WTC11 (cell line): ENCODE measurements at regions not wholly inside any gene's neighbourhood (a gene's known extent, or its start where the extent isn't known, plus 50 kb on each side); places are given as distances from the start of the nearest gene placed in this dataset.

ENCODE experiments used
- ATAC-seq: fragments of 200-7000 bp; cut with Tn5 transposase; 2 replicates; pipeline ENCODE4 v1.10.0; 2021; ENCODE audit warnings: mild to moderate bottlenecking, moderate library complexity
- CTCF ChIA-PET: fragments of 300-600 bp; sonication (Branson Sonifier 250); formaldehyde crosslinking; loops from one replicate; lab custom pipeline; 2021; ENCODE audit warnings: antibody characterized with exemption; lab: Charles Lee
- POLR2A ChIA-PET: fragments of 350-600 bp; sonication (Branson Sonifier 250); formaldehyde crosslinking; loops from one replicate; lab custom pipeline; 2021; ENCODE audit warnings: antibody characterized with exemption; lab: Charles Lee
- DNase-seq: peaks from one replicate; pipeline ENCODE4 v3.0.0; 2021; ENCODE audit warnings: low spot score
- H3K27ac Mint-ChIP-seq: 2 replicates; pipeline ENCODE4 v1.8.0; 2021; ENCODE audit warnings: mixed read lengths
- H3K27me3 Mint-ChIP-seq: 2 replicates; pipeline ENCODE4 v1.8.0; 2021; ENCODE audit warnings: low read depth, mild to moderate bottlenecking, moderate library complexity, mixed read lengths
- H3K36me3 Mint-ChIP-seq: 2 replicates; pipeline ENCODE4 v1.8.0; 2021; ENCODE audit warnings: mixed read lengths
- H3K4me1 Mint-ChIP-seq: 2 replicates; pipeline ENCODE4 v1.8.0; 2022; ENCODE audit warnings: mixed read lengths
- H3K4me3 Mint-ChIP-seq: 2 replicates; pipeline ENCODE4 v1.8.0; 2021; ENCODE audit warnings: mild to moderate bottlenecking, moderate library complexity, mixed read lengths
- H3K9me3 Mint-ChIP-seq: 2 replicates; pipeline ENCODE4 v1.8.0; 2021; ENCODE audit warnings: mixed read lengths
- CBFB ChIP-seq: sonication (generic); formaldehyde crosslinking; IDR thresholded peaks from 2 replicates; pipeline ENCODE4 v1.8.1; 2022; ENCODE audit warnings: mild to moderate bottlenecking, low read depth, missing genetic modification reagents
- EMX1 ChIP-seq: fragments of 250-450 bp; sonication (Bioruptor Pico); IDR thresholded peaks from 2 replicates; pipeline ENCODE4 v1.8.0; 2021; ENCODE audit warnings: mild to moderate bottlenecking
- FOXJ3 ChIP-seq: sonication (generic); formaldehyde crosslinking; IDR thresholded peaks from 2 replicates; pipeline ENCODE4 v1.9.0; 2021; ENCODE audit warnings: missing genetic modification reagents, mild to moderate bottlenecking, borderline replicate concordance
- GTF2I ChIP-seq: fragments of 250-450 bp; sonication (Bioruptor Pico); conservative IDR thresholded peaks from 2 replicates; pipeline ENCODE4 v1.4.0; 2021; ENCODE audit warnings: mild to moderate bottlenecking
- JAZF1 ChIP-seq: fragments of 250-450 bp; sonication (Bioruptor Pico); IDR thresholded peaks from 2 replicates; pipeline ENCODE4 v1.9.0; 2021; ENCODE audit warnings: moderate library complexity, mild to moderate bottlenecking, inconsistent platforms
- NFYB ChIP-seq: sonication (generic); formaldehyde crosslinking; conservative IDR thresholded peaks from 2 replicates; pipeline ENCODE4 v1.8.0; 2022; ENCODE audit warnings: low read depth, missing genetic modification reagents
- RELA ChIP-seq: sonication (generic); formaldehyde crosslinking; IDR thresholded peaks from 2 replicates; pipeline ENCODE4 v1.8.1; 2022; ENCODE audit warnings: missing genetic modification reagents, mild to moderate bottlenecking, borderline replicate concordance
- RORB ChIP-seq: fragments of 250-450 bp; sonication (Bioruptor Pico); IDR thresholded peaks from 2 replicates; pipeline ENCODE4 v1.9.0; 2021; ENCODE audit warnings: mild to moderate bottlenecking
- SMAD4 ChIP-seq: sonication (generic); formaldehyde crosslinking; IDR thresholded peaks from 2 replicates; pipeline ENCODE4 v1.8.0; 2022; ENCODE audit warnings: mild to moderate bottlenecking, missing genetic modification reagents
- SP1 ChIP-seq: sonication (generic); formaldehyde crosslinking; conservative IDR thresholded peaks from 2 replicates; pipeline ENCODE4 v1.8.1; 2022; ENCODE audit warnings: missing genetic modification reagents
- ZNF423 ChIP-seq: fragments of 250-450 bp; sonication (Bioruptor Pico); IDR thresholded peaks from 2 replicates; pipeline ENCODE4 v2.1.2; 2022; ENCODE audit warnings: mild to moderate bottlenecking, moderate library complexity
- TF ChIP-seq, protein P1 (sequence below): sonication (generic); formaldehyde crosslinking; IDR thresholded peaks from 2 replicates; pipeline ENCODE4 v1.8.0; 2022; ENCODE audit warnings: missing genetic modification reagents
- TF ChIP-seq, protein P2 (sequence below): fragments of 250-450 bp; sonication (Bioruptor Pico); IDR thresholded peaks from 2 replicates; pipeline ENCODE4 v1.8.0; 2021; ENCODE audit warnings: mild to moderate bottlenecking
- TF ChIP-seq, protein P3 (sequence below): fragments of 250-450 bp; sonication (Bioruptor Pico); IDR thresholded peaks from 2 replicates; pipeline ENCODE4 v1.9.0; 2021; ENCODE audit warnings: moderate library complexity, mild to moderate bottlenecking, inconsistent platforms, borderline replicate concordance
- TF ChIP-seq, protein P4 (sequence below): sonication (generic); formaldehyde crosslinking; IDR thresholded peaks from 2 replicates; pipeline ENCODE4 v1.8.1; 2022; ENCODE audit warnings: mild to moderate bottlenecking, moderate library complexity, missing genetic modification reagents
- TF ChIP-seq, protein P5 (sequence below): sonication (generic); formaldehyde crosslinking; conservative IDR thresholded peaks from 2 replicates; pipeline ENCODE4 v1.8.1; 2022; ENCODE audit warnings: mild to moderate bottlenecking, missing genetic modification reagents
- TF ChIP-seq, protein P6 (sequence below): fragments of 250-450 bp; sonication (Bioruptor Pico); conservative IDR thresholded peaks from 2 replicates; pipeline ENCODE4 v1.9.0; 2021; ENCODE audit warnings: mild to moderate bottlenecking
- TF ChIP-seq, protein P7 (sequence below): sonication (generic); formaldehyde crosslinking; IDR thresholded peaks from 2 replicates; pipeline ENCODE4 v1.8.1; 2022; ENCODE audit warnings: low read depth, mild to moderate bottlenecking, moderate library complexity, missing genetic modification reagents, borderline replicate concordance
- TF ChIP-seq, protein P8 (sequence below): sonication (generic); formaldehyde crosslinking; IDR thresholded peaks from 2 replicates; pipeline ENCODE4 v1.8.0; 2023; ENCODE audit warnings: missing genetic modification reagents
- TF ChIP-seq, protein P9 (sequence below): sonication (generic); formaldehyde crosslinking; IDR thresholded peaks from 2 replicates; pipeline ENCODE4 v1.8.0; 2022; ENCODE audit warnings: mild to moderate bottlenecking, missing genetic modification reagents

DNA sequence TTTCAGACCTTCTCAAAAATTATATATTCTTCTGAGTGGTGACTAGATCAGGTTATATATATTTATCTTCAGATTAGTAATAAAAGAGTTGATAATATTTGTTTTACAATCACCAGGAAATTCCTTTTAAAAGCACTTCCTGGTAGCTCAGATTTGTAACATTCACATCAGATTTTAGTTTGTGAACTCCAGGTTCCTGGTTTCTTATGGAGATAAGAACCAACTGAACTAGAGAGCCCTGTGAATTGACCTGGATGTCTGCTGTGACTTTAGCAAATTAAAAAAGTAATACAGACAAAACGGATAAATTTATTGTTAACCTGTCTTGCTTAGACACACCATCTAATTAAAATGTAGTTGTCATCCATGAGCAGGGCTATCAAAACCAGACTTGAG lies 868.7 kb downstream of the BCL11A start (continued):
- TF ChIP-seq, protein P1, sequence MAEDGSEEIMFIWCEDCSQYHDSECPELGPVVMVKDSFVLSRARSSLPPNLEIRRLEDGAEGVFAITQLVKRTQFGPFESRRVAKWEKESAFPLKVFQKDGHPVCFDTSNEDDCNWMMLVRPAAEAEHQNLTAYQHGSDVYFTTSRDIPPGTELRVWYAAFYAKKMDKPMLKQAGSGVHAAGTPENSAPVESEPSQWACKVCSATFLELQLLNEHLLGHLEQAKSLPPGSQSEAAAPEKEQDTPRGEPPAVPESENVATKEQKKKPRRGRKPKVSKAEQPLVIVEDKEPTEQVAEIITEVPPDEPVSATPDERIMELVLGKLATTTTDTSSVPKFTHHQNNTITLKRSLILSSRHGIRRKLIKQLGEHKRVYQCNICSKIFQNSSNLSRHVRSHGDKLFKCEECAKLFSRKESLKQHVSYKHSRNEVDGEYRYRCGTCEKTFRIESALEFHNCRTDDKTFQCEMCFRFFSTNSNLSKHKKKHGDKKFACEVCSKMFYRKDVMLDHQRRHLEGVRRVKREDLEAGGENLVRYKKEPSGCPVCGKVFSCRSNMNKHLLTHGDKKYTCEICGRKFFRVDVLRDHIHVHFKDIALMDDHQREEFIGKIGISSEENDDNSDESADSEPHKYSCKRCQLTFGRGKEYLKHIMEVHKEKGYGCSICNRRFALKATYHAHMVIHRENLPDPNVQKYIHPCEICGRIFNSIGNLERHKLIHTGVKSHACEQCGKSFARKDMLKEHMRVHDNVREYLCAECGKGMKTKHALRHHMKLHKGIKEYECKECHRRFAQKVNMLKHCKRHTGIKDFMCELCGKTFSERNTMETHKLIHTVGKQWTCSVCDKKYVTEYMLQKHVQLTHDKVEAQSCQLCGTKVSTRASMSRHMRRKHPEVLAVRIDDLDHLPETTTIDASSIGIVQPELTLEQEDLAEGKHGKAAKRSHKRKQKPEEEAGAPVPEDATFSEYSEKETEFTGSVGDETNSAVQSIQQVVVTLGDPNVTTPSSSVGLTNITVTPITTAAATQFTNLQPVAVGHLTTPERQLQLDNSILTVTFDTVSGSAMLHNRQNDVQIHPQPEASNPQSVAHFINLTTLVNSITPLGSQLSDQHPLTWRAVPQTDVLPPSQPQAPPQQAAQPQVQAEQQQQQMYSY (CRISPR knock-in tag), result no peak
- TF ChIP-seq, protein P2, sequence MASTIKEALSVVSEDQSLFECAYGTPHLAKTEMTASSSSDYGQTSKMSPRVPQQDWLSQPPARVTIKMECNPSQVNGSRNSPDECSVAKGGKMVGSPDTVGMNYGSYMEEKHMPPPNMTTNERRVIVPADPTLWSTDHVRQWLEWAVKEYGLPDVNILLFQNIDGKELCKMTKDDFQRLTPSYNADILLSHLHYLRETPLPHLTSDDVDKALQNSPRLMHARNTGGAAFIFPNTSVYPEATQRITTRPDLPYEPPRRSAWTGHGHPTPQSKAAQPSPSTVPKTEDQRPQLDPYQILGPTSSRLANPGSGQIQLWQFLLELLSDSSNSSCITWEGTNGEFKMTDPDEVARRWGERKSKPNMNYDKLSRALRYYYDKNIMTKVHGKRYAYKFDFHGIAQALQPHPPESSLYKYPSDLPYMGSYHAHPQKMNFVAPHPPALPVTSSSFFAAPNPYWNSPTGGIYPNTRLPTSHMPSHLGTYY (CRISPR knock-in tag), result no peak
- TF ChIP-seq EMX1 (CRISPR knock-in tag), result no peak
- TF ChIP-seq JAZF1, result no peak
- TF ChIP-seq, protein P3, sequence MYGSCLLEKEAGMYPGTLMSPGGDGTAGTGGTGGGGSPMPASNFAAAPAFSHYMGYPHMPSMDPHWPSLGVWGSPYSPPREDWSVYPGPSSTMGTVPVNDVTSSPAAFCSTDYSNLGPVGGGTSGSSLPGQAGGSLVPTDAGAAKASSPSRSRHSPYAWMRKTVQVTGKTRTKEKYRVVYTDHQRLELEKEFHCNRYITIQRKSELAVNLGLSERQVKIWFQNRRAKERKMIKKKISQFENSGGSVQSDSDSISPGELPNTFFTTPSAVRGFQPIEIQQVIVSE (CRISPR knock-in tag), result no peak
- TF ChIP-seq, protein P4, sequence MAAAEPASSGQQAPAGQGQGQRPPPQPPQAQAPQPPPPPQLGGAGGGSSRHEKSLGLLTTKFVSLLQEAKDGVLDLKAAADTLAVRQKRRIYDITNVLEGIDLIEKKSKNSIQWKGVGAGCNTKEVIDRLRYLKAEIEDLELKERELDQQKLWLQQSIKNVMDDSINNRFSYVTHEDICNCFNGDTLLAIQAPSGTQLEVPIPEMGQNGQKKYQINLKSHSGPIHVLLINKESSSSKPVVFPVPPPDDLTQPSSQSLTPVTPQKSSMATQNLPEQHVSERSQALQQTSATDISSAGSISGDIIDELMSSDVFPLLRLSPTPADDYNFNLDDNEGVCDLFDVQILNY, result no peak
- no peak for TF ChIP-seq SP1 (CRISPR knock-in tag)
- no peak for TF ChIP-seq RORB
- TF ChIP-seq, protein P5, sequence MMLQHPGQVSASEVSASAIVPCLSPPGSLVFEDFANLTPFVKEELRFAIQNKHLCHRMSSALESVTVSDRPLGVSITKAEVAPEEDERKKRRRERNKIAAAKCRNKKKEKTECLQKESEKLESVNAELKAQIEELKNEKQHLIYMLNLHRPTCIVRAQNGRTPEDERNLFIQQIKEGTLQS (CRISPR knock-in tag), result no peak

DNA sequence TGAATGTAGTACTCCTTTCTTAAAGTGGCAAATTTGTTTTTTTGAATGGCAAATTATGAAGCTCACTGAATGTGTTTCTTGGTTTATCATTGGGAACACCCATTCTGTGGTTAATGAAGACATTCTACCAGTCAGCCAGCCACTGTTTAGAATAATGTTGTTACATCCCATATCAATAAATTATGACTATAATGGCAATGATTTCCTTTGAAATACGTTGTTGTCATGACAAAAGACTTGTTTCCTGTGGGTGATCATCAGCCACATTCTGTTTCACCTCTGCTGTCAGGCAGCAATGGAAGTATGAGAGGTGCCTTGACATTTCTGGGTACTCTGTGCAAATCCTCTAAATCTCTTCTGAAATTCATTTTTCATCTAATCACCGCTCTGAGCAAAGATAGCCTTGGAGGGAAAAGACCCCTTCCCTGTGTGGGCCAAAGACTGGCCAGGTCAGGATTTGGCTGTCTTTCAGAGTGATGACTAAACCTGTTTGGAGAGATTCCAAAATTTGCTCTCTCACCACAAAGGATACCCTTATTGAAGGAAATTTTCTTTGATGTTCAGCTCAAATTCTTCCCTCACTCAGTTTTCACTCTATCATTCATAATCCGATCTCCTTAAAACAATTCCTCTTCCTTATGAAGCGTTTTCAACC lies 869.2 kb downstream of the BCL11A start:
- H3K4me3 Mint-ChIP-seq, result no peak overlapping the region
- DNase-seq (no peak), ATAC-seq (no peak)
- CTCF ChIA-PET, result no interaction called here
- H3K4me1 Mint-ChIP-seq, result peaks cover 6% of the 10 kb centered on the region
- TF ChIP-seq SMAD4 (CRISPR knock-in tag) (no peak), CBFB (CRISPR knock-in tag) (no peak), FOXJ3 (CRISPR knock-in tag) (no peak), RELA (CRISPR knock-in tag) (no peak), GTF2I (CRISPR knock-in tag) (no peak), ZNF423 (no peak), NFYB (CRISPR knock-in tag) (no peak)
- TF ChIP-seq, protein P6, sequence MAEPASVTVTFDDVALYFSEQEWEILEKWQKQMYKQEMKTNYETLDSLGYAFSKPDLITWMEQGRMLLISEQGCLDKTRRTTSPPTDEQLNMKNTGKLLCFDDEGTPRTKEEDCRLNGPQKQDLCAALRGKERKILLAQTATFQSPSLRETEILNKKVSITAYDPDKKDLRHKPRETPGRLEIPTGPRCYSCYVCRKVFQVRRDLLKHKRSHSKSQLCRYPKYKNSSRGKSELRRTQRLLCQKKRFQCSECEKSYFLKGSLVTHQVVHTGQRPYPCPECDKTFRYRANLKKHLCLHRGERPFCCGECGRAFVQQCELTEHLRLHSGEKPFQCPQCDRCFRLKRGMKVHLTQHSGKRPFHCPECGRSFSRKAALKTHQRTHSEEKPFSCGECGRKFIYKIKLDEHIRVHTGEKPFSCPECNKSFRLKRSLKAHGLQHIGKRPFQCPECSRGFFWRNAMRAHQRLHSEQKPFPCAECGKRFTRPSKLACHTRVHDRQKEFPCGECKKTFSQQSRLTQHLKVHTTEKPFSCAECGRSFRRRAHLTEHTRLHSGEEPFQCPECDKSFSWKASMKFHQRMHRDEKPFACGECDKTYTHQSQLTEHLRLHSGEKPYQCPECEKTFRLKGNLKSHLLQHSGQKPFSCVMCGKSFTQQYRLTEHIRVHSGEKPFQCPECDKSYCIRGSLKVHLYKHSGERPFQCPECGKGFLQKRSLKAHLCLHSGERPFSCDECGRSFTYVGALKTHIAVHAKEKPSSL (CRISPR knock-in tag), result no peak
- TF ChIP-seq, protein P7, sequence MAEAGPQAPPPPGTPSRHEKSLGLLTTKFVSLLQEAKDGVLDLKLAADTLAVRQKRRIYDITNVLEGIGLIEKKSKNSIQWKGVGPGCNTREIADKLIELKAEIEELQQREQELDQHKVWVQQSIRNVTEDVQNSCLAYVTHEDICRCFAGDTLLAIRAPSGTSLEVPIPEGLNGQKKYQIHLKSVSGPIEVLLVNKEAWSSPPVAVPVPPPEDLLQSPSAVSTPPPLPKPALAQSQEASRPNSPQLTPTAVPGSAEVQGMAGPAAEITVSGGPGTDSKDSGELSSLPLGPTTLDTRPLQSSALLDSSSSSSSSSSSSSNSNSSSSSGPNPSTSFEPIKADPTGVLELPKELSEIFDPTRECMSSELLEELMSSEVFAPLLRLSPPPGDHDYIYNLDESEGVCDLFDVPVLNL (CRISPR knock-in tag), result no peak
- TF ChIP-seq, protein P8, sequence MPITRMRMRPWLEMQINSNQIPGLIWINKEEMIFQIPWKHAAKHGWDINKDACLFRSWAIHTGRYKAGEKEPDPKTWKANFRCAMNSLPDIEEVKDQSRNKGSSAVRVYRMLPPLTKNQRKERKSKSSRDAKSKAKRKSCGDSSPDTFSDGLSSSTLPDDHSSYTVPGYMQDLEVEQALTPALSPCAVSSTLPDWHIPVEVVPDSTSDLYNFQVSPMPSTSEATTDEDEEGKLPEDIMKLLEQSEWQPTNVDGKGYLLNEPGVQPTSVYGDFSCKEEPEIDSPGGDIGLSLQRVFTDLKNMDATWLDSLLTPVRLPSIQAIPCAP, result no peak
- TF ChIP-seq, protein P9, sequence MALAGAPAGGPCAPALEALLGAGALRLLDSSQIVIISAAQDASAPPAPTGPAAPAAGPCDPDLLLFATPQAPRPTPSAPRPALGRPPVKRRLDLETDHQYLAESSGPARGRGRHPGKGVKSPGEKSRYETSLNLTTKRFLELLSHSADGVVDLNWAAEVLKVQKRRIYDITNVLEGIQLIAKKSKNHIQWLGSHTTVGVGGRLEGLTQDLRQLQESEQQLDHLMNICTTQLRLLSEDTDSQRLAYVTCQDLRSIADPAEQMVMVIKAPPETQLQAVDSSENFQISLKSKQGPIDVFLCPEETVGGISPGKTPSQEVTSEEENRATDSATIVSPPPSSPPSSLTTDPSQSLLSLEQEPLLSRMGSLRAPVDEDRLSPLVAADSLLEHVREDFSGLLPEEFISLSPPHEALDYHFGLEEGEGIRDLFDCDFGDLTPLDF, result no peak
- H3K27ac Mint-ChIP-seq, result no peak overlapping the region
- H3K27me3 Mint-ChIP-seq, result no peaks in the 10 kb centered on the region
- peaks cover 11% of the 10 kb centered on the region for H3K9me3 Mint-ChIP-seq
- POLR2A ChIA-PET, result no interaction called here
- 0 out of 2 replicates have a peak, but pooled peaks cover 3% of the 10 kb centered on the region for H3K36me3 Mint-ChIP-seq
